Epithelial cell of prostate (primary cell): ENCODE measurements at regions not wholly inside any gene's neighbourhood (a gene's known extent, or its start where the extent isn't known, plus 50 kb on each side); places are given as distances from the start of the nearest gene placed in this dataset.
"Not testable (repeated sequence)": the region's sequence is repeated elsewhere in the genome, so short reads cannot be mapped to it uniquely, and the experiment has no call there.

Experiments used
- DNase-seq: peaks from one replicate; pipeline ENCODE4 v3.0.0-alpha.2; 2011; ENCODE audit warnings: low read depth, low spot score
- H3K27ac ChIP-seq: fragments of 450-650 bp; 2 replicates; pipeline ENCODE4 v1.5.1; 2017; ENCODE audit warnings: mild to moderate bottlenecking

- H3K27ac ChIP-seq, result no peak overlapping the region
- no peak for DNase-seq
Measured at GRCh38 chr10:11691319-11691755, 50.8 kb upstream of the ECHDC3 start.

- H3K27ac ChIP-seq, result no peak overlapping the region
- no peak for DNase-seq
Measured at GRCh38 chr10:11689945-11690736, 52.0 kb upstream of the ECHDC3 start.

GRCh38 chr10:11688448-11688795 is 53.8 kb upstream of the ECHDC3 start:
- DNase-seq, result not testable (repeated sequence)
- H3K27ac ChIP-seq, result peak overlapping the region; percentile 95

- DNase-seq, result peak; percentile 84
- peak overlapping the region; percentile 95 for H3K27ac ChIP-seq
Measured at GRCh38 chr10:11687779-11688447, 54.3 kb upstream of the ECHDC3 start.

- peak overlapping the region; percentile 95 for H3K27ac ChIP-seq
- DNase-seq, result peak; percentile 92
Measured at GRCh38 chr10:11687357-11687771, 54.8 kb upstream of the ECHDC3 start.

GRCh38 chr10:11685787-11686218 is 56.4 kb upstream of the ECHDC3 start:
- no peak for DNase-seq
- H3K27ac ChIP-seq, result peak overlapping the region; percentile 95

- peak overlapping the region; percentile 95 for H3K27ac ChIP-seq
Measured at GRCh38 chr10:11684717-11685645, 57.2 kb upstream of the ECHDC3 start.

GRCh38 chr10:11684341-11684716 is 57.9 kb upstream of the ECHDC3 start:
- not testable (repeated sequence) for DNase-seq
- peak overlapping the region; percentile 95 for H3K27ac ChIP-seq

More at GRCh38 chr10:11684717-11685645, 57.2 kb upstream of the ECHDC3 start:
- peak; percentile 83 for DNase-seq

- no peak for DNase-seq
- peak overlapping the region; percentile 95 for H3K27ac ChIP-seq
Measured at GRCh38 chr10:11683529-11684320, 58.5 kb upstream of the ECHDC3 start.

GRCh38 chr10:11682851-11683250 is 59.3 kb upstream of the ECHDC3 start:
- no peak overlapping the region for H3K27ac ChIP-seq
- no peak for DNase-seq

- DNase-seq, result no peak
- H3K27ac ChIP-seq, result no peak overlapping the region
Measured at GRCh38 chr10:11682267-11682683, 59.9 kb upstream of the ECHDC3 start.

GRCh38 chr10:11680496-11680895 is 61.7 kb upstream of the ECHDC3 start:
- no peak for DNase-seq
- H3K27ac ChIP-seq, result no peak overlapping the region

- no peak overlapping the region for H3K27ac ChIP-seq
- no peak for DNase-seq
Measured at GRCh38 chr10:11679946-11680345, 62.2 kb upstream of the ECHDC3 start.

- no peak for DNase-seq
- H3K27ac ChIP-seq, result no peak overlapping the region
Measured at GRCh38 chr10:11678074-11678793, 63.9 kb upstream of the ECHDC3 start.

- DNase-seq, result no peak
- H3K27ac ChIP-seq, result no peak overlapping the region
Measured at GRCh38 chr10:11677480-11677879, 64.7 kb upstream of the ECHDC3 start.

- no peak overlapping the region for H3K27ac ChIP-seq
- no peak for DNase-seq
Measured at GRCh38 chr10:11673346-11674280, 62.2 kb upstream of the USP6NL start.

- no peak overlapping the region for H3K27ac ChIP-seq
- DNase-seq, result no peak
Measured at GRCh38 chr10:11672836-11673235, 61.4 kb upstream of the USP6NL start.

GRCh38 chr10:11670381-11670780 is 58.9 kb upstream of the USP6NL start:
- no peak for DNase-seq
- H3K27ac ChIP-seq, result no peak overlapping the region
